Sigmoid colon (tissue), 6 donors: ENCODE measurements at regions not wholly inside any gene's neighbourhood (a gene's known extent, or its start where the extent isn't known, plus 50 kb on each side); places are given as distances from the start of the nearest gene placed in this dataset.

Experiments used
- DNase-seq: peaks from one replicate; pipeline ENCODE4 v3.0.0-alpha.2; 2019
- H3K27ac ChIP-seq, 4 donors: fragments of 200-600 bp; sonication (generic); one replicate each; pipeline ENCODE4 v1.5.1; 2016 to 2019; ENCODE audit warnings: mild to moderate bottlenecking in 1 of 4
- H3K27me3 ChIP-seq, 3 donors: fragments of 200-600 bp; sonication (generic); one replicate each; pipeline ENCODE4 v1.5.1; 2019; ENCODE audit warnings: mild to moderate bottlenecking in 1 of 3
- H3K36me3 ChIP-seq, 4 donors: fragments of 200-600 bp; sonication (generic); one replicate each; pipeline ENCODE4 v1.5.1; 2016 to 2019
- H3K4me1 ChIP-seq, 4 donors: fragments of 200-600 bp; sonication (generic); one replicate each; pipeline ENCODE4 v1.5.1; 2017 to 2019
- H3K4me3 ChIP-seq, 4 donors: fragments of 200-600 bp; sonication (generic); one replicate each; pipeline ENCODE4 v1.5.1; 2017 to 2019; ENCODE audit warnings: mild to moderate bottlenecking in 2 of 4, moderate library complexity in 1 of 4
- H3K9me3 ChIP-seq, 4 donors: fragments of 200-600 bp in 3 of 4; sonication (generic) in 3 of 4; one replicate each; pipeline versions ENCODE4 v1.5.1 to v1.6.1; 2013 to 2019
- CTCF ChIP-seq, 4 experiments: fragments of 450-650 bp in 3 of 4; fragments of 200-600 bp in 1 of 4; IDR thresholded peaks; one replicate each; pipeline ENCODE4 v1.5.1; 2016 to 2019; ENCODE audit warnings: antibody characterized with exemption in 4 of 4, mild to moderate bottlenecking in 3 of 4, moderate library complexity in 2 of 4
- EP300 ChIP-seq, 4 donors: sonication (generic); formaldehyde crosslinking; IDR thresholded peaks; one replicate each; pipeline ENCODE4 v1.6.1; 2017; ENCODE audit warnings: antibody characterized with exemption in 4 of 4
- POLR2A ChIP-seq, 2 donors: fragments of 450-650 bp; IDR thresholded peaks; one replicate each; pipeline ENCODE4 v1.6.1; 2016; ENCODE audit warnings: antibody characterized with exemption in 2 of 2, mild to moderate bottlenecking in 2 of 2, moderate library complexity in 2 of 2
- POLR2AphosphoS5 ChIP-seq, 4 donors: sonication (generic); formaldehyde crosslinking; IDR thresholded peaks; one replicate each; pipeline ENCODE4 v1.6.1; 2017; ENCODE audit warnings: antibody characterized with exemption in 4 of 4
- WGBS, 2 donors: extraction: QIAGEN DNeasy Blood & Tissue Kit; methylation state at CpG; one replicate each; pipeline ENCODE4 v1.1.7; 2013; 5-methylcytosine and 5-hydroxymethylcytosine counted together
- intact Hi-C: fragments of 100-400 bp; cut with DNase I; formaldehyde crosslinking; loops from one replicate; pipeline ENCODE4 v1.15.1; 2023
- donor health status: healthy with polysubstance abuse.
- donor health status: healthy.

GRCh38 chr6:85961125-85961524 lies 318.4 kb upstream of the SYNCRIP start:
- H3K4me3 ChIP-seq: no peak overlapping the region
- no peaks in the 10 kb centered on the region for H3K4me1 ChIP-seq
- H3K36me3 ChIP-seq: no peaks in the 10 kb centered on the region
- DNase-seq: no peak
- H3K27me3 ChIP-seq: no peaks in the 10 kb centered on the region
- TF ChIP-seq POLR2AphosphoS5 (IDR thresholded peaks at IDR 0.05) (no peak), CTCF (IDR thresholded peaks at IDR 0.05) (no peak), EP300 (IDR thresholded peaks at IDR 0.05) (no peak), POLR2A (IDR thresholded peaks at IDR 0.05) (no peak)
- H3K27ac ChIP-seq: no peak overlapping the region
- H3K9me3 ChIP-seq: peaks cover 0 to 4% (median 0%) of the 10 kb centered on the region in 4 donors
- 18 to 70% methylated on average over 1 of the region's 1 CpG for WGBS, 2 donors
- intact Hi-C loops: no loop called here

- intact Hi-C loops: no loop called here
- H3K27me3 ChIP-seq: no peaks in the 10 kb centered on the region
Observed at GRCh38 chr6:85948481-85948880, 305.8 kb upstream of the SYNCRIP start.

GRCh38 chr6:85945459-85946185 lies 302.9 kb upstream of the SYNCRIP start:
- Histone ChIP-seq H3K4me3 (no peak overlapping the region), H3K9me3 (no peaks in the 10 kb centered on the region), H3K4me1 (no peaks in the 10 kb centered on the region), H3K27ac (no peak overlapping the region), H3K27me3 (no peaks in the 10 kb centered on the region), H3K36me3 (no peaks in the 10 kb centered on the region)
- DNase-seq: no peak
- intact Hi-C loops: no loop called here
- TF ChIP-seq POLR2AphosphoS5 (IDR thresholded peaks at IDR 0.05) (no peak), POLR2A (IDR thresholded peaks at IDR 0.05) (no peak), CTCF (IDR thresholded peaks at IDR 0.05) (no peak)
- 81 to 86% methylated on average over 6 of the region's 6 CpGs for WGBS, 2 donors

More at GRCh38 chr6:85948481-85948880, 305.8 kb upstream of the SYNCRIP start:
- Histone ChIP-seq H3K36me3 (no peaks in the 10 kb centered on the region), H3K4me1 (no peaks in the 10 kb centered on the region), H3K27ac (no peak overlapping the region), H3K4me3 (no peak overlapping the region), H3K9me3 (peaks cover 0 to 6% (median 3%) of the 10 kb centered on the region in 4 donors)
- no peak for TF ChIP-seq POLR2AphosphoS5 (IDR thresholded peaks at IDR 0.05)
- no peak for TF ChIP-seq POLR2A (IDR thresholded peaks at IDR 0.05)
- no peak for DNase-seq
- 73 to 80% methylated on average over 3 of the region's 3 CpGs for WGBS, 2 donors

GRCh38 chr6:85944776-85945175 lies 302.1 kb upstream of the SYNCRIP start:
- TF ChIP-seq CTCF (IDR thresholded peaks at IDR 0.05): no peak
- TF ChIP-seq EP300 (IDR thresholded peaks at IDR 0.05): no peak
- no peak for TF ChIP-seq POLR2A (IDR thresholded peaks at IDR 0.05)
- TF ChIP-seq POLR2AphosphoS5 (IDR thresholded peaks at IDR 0.05): no peak
- 76 to 84% methylated on average over 3 of the region's 3 CpGs for WGBS, 2 donors
- Histone ChIP-seq H3K27me3 (no peaks in the 10 kb centered on the region), H3K36me3 (no peaks in the 10 kb centered on the region), H3K4me3 (no peak overlapping the region), H3K27ac (no peak overlapping the region), H3K4me1 (no peaks in the 10 kb centered on the region), H3K9me3 (no peaks in the 10 kb centered on the region)
- intact Hi-C loops: no loop called here
- DNase-seq: no peak

- no peaks in the 10 kb centered on the region for H3K4me1 ChIP-seq
- no peak overlapping the region for H3K4me3 ChIP-seq
- DNase-seq: no peak
- no peaks in the 10 kb centered on the region for H3K9me3 ChIP-seq
- intact Hi-C loops: no loop called here
- 39 to 67% methylated on average over 2 of the region's 2 CpGs for WGBS, 2 donors
- no peaks in the 10 kb centered on the region for H3K27me3 ChIP-seq
- TF ChIP-seq CTCF (IDR thresholded peaks at IDR 0.05) (no peak), POLR2A (IDR thresholded peaks at IDR 0.05) (no peak), POLR2AphosphoS5 (IDR thresholded peaks at IDR 0.05) (no peak), EP300 (IDR thresholded peaks at IDR 0.05) (no peak)
- H3K36me3 ChIP-seq: no peaks in the 10 kb centered on the region
- no peak overlapping the region for H3K27ac ChIP-seq
Observed at GRCh38 chr6:85942844-85943243, 300.2 kb upstream of the SYNCRIP start.
